B cell (primary cell): ENCODE measurements at regions not wholly inside any gene's neighbourhood (a gene's known extent, or its start where the extent isn't known, plus 50 kb on each side); places are given as distances from the start of the nearest gene placed in this dataset.

Experiments
- ATAC-seq: fragments of 200-7000 bp; cut with Tn5 transposase; one replicate; pipeline ENCODE4 v1.10.0; 2021; ENCODE audit warnings: low read depth, mild to moderate bottlenecking, moderate number of reproducible peaks, moderate library complexity
- CTCF ChIA-PET: fragments of 350-600 bp; sonication (Branson Sonifier 250); formaldehyde crosslinking; loops from one replicate; lab custom pipeline; 2021; ENCODE audit warnings: antibody characterized with exemption, inconsistent platforms; lab: Charles Lee
- POLR2A ChIA-PET: fragments of 350-600 bp; sonication (Branson Sonifier 250); formaldehyde crosslinking; loops from one replicate; lab custom pipeline; 2021; ENCODE audit warnings: antibody characterized with exemption; lab: Charles Lee
- DNase-seq: peaks from one replicate; pipeline ENCODE4 v3.0.0; 2013
- H2AFZ ChIP-seq: 2 replicates; pipeline ENCODE4 v1.6.1; 2012; ENCODE audit warnings: mild to moderate bottlenecking, low read depth, low read length; ENCODE audit not compliant: insufficient read depth, poor library complexity, severe bottlenecking
- H3K27ac ChIP-seq, 2 donors: 1 replicate in 1 of 2; 2 replicates in 1 of 2; pipeline ENCODE4 v1.5.1; 2012 to 2013; ENCODE audit warnings: low read length in 2 of 2, mild to moderate bottlenecking in 2 of 2, moderate library complexity in 1 of 2
- H3K27me3 ChIP-seq, 4 experiments: fragments of 200-600 bp in 1 of 4; sonication (generic) in 1 of 4; replicated peaks in 1 of 4; 1 replicate in 2 of 4; 2 replicates in 2 of 4; pipeline versions ENCODE4 v1.6.1 to v1.7.0; 2013 to 2016; ENCODE audit warnings: low read length in 3 of 4, mild to moderate bottlenecking in 2 of 4, mixed read lengths in 1 of 4, moderate library complexity in 1 of 4; ENCODE audit not compliant: insufficient read depth in 4 of 4, control insufficient read depth in 3 of 4; ENCODE audit errors: control extremely low read depth in 1 of 4
- H3K36me3 ChIP-seq, 2 experiments: replicated peaks in 1 of 2; 1 replicate in 1 of 2; 2 replicates in 1 of 2; pipeline versions ENCODE4 v1.6.1 to v1.7.1; 2013; ENCODE audit warnings: low read length in 1 of 2; ENCODE audit not compliant: insufficient read depth in 2 of 2, control insufficient read depth in 1 of 2; ENCODE audit errors: control extremely low read depth in 1 of 2, extremely low read depth in 1 of 2
- H3K4me1 ChIP-seq, 2 donors: fragments of 200-600 bp in 1 of 2; sonication (generic) in 1 of 2; 1 replicate in 1 of 2; 2 replicates in 1 of 2; pipeline versions ENCODE4 v1.5.1 to v1.6.1; 2013 to 2017; ENCODE audit warnings: low read length in 2 of 2; ENCODE audit not compliant: control insufficient read depth in 2 of 2, insufficient read depth in 2 of 2
- H3K4me2 ChIP-seq: replicated peaks from 2 replicates; pipeline ENCODE3; 2012; ENCODE audit warnings: mild to moderate bottlenecking, low read depth, low read length; ENCODE audit not compliant: poor library complexity, severe bottlenecking
- H3K4me3 ChIP-seq, 5 experiments: fragments of 200-600 bp in 1 of 5; sonication (generic) in 1 of 5; 1 replicate in 3 of 5; 2 replicates in 2 of 5; pipeline versions ENCODE4 v1.5.1 to v1.7.0; 2011 to 2016; ENCODE audit warnings: low read length in 4 of 5, mild to moderate bottlenecking in 4 of 5, low read depth in 2 of 5, control low read depth in 1 of 5, moderate library complexity in 1 of 5; ENCODE audit not compliant: insufficient read depth in 1 of 5; ENCODE audit errors: control extremely low read depth in 1 of 5, extremely low read depth in 1 of 5
- H3K79me2 ChIP-seq: fragments of 200-600 bp; sonication (generic); one replicate; pipeline ENCODE4 v1.6.0; 2016; ENCODE audit warnings: low read length; ENCODE audit not compliant: control insufficient read depth, insufficient read depth
- H3K9ac ChIP-seq: fragments of 200-600 bp; sonication (generic); 2 replicates; pipeline ENCODE4 v1.6.1; 2017; ENCODE audit warnings: mild to moderate bottlenecking, low read length, moderate library complexity
- H3K9me3 ChIP-seq, 3 donors: one replicate each; pipeline versions ENCODE4 v1.6.1 to v1.7.1; 2013; ENCODE audit warnings: low read length in 2 of 3; ENCODE audit not compliant: control insufficient read depth in 2 of 3, insufficient read depth in 1 of 3; ENCODE audit errors: control extremely low read depth in 1 of 3
- H4K20me1 ChIP-seq: 2 replicates; pipeline ENCODE4 v1.6.0; 2012; ENCODE audit warnings: mild to moderate bottlenecking, low read length; ENCODE audit not compliant: insufficient read depth, control insufficient read depth, poor library complexity, severe bottlenecking
- H3K27ac Mint-ChIP-seq: one replicate; pipeline ENCODE4 v1.8.0; 2021; ENCODE audit warnings: mixed read lengths
- H3K27me3 Mint-ChIP-seq: one replicate; pipeline ENCODE4 v1.8.0; 2021; ENCODE audit warnings: mixed read lengths
- H3K4me1 Mint-ChIP-seq: one replicate; pipeline ENCODE4 v1.8.0; 2021; ENCODE audit warnings: mixed read lengths
- H3K4me3 Mint-ChIP-seq: one replicate; pipeline ENCODE4 v1.8.0; 2021; ENCODE audit warnings: mixed read lengths
- H3K9me3 Mint-ChIP-seq: one replicate; pipeline ENCODE4 v1.8.0; 2022; ENCODE audit warnings: mixed read lengths; ENCODE audit not compliant: insufficient read depth
- CTCF ChIP-seq: fragments of 200-600 bp; IDR thresholded peaks from one replicate; pipeline ENCODE4 v1.8.0; 2022; ENCODE audit warnings: antibody characterized with exemption, mild to moderate bottlenecking
- EZH2 ChIP-seq: IDR thresholded peaks from 2 replicates; pipeline ENCODE4 v1.6.1; 2012; ENCODE audit warnings: borderline replicate concordance, low read depth, mild to moderate bottlenecking, moderate library complexity, low read length; ENCODE audit not compliant: insufficient read depth, poor library complexity, severe bottlenecking
- WGBS: methylation state at CpG from one replicate; pipeline ENCODE4 v1.1.5; 2013; ENCODE audit warnings: missing lambda C conversion rate; ENCODE audit not compliant: insufficient coverage; 5-methylcytosine and 5-hydroxymethylcytosine counted together
- intact Hi-C: fragments of 100-400 bp; cut with micrococcal nuclease; formaldehyde crosslinking; loops from one replicate; pipeline ENCODE4 v1.10.0; 2022

GRCh38 chr18:10270151-10270571 is 184.3 kb upstream of the APCDD1 start:
- Histone ChIP-seq H3K36me3 (no peaks in the 10 kb centered on the region), H3K9ac (no peak overlapping the region), H3K27ac (no peak overlapping the region), H3K4me1 (peaks cover 12 to 17% of the 10 kb centered on the region in 2 donors), H3K9me3 (peaks cover 0 to 6% (median 0%) of the 10 kb centered on the region in 3 donors), H2AFZ (no peak overlapping the region), H3K4me3 (no peak overlapping the region), H3K27me3 (no peaks in the 10 kb centered on the region), H4K20me1 (no peaks in the 10 kb centered on the region), H3K4me2 (no peak overlapping the region), H3K79me2 (no peaks in the 10 kb centered on the region)
- ChIA-PET POLR2A (no interaction called here), CTCF (no interaction called here)
- Mint-ChIP-seq H3K27me3 (no peaks in the 10 kb centered on the region), H3K9me3 (no peaks in the 10 kb centered on the region), H3K4me1 (peaks cover 19% of the 10 kb centered on the region), H3K4me3 (no peak overlapping the region), H3K27ac (no peak overlapping the region)
- no peak for TF ChIP-seq CTCF
- intact Hi-C loops, result no loop called here
- DNase-seq (no peak), ATAC-seq (no peak)
- 92% methylated on average over 8 of the region's 8 CpGs for WGBS

- Histone ChIP-seq H3K9ac (no peak overlapping the region), H3K9me3 (peaks cover 0 to 6% (median 0%) of the 10 kb centered on the region in 3 donors), H4K20me1 (no peaks in the 10 kb centered on the region), H3K4me1 (peaks cover 6 to 8% of the 10 kb centered on the region in 2 donors), H3K4me3 (no peak overlapping the region), H3K27ac (no peak overlapping the region), H3K27me3 (no peaks in the 10 kb centered on the region), H3K4me2 (no peak overlapping the region), H3K79me2 (no peaks in the 10 kb centered on the region), H2AFZ (no peak overlapping the region), H3K36me3 (no peaks in the 10 kb centered on the region)
- no peak overlapping the region for H3K27ac Mint-ChIP-seq
- 93% methylated on average over 4 of the region's 4 CpGs for WGBS
- ChIA-PET CTCF (no interaction called here), POLR2A (no interaction called here)
- ATAC-seq (no peak), DNase-seq (no peak)
- no peak for TF ChIP-seq CTCF
- TF ChIP-seq EZH2, result no peak
- H3K9me3 Mint-ChIP-seq, result no peaks in the 10 kb centered on the region
- peaks cover 8% of the 10 kb centered on the region for H3K4me1 Mint-ChIP-seq
- intact Hi-C loops, result no loop called here
- H3K4me3 Mint-ChIP-seq, result no peak overlapping the region
- no peaks in the 10 kb centered on the region for H3K27me3 Mint-ChIP-seq
Measured at GRCh38 chr18:10271481-10271880, 183.0 kb upstream of the APCDD1 start.
